HG03135 (cell line): ENCODE measurements at regions not wholly inside any gene's neighbourhood (a gene's known extent, or its start where the extent isn't known, plus 50 kb on each side); places are given as distances from the start of the nearest gene placed in this dataset.
A peak's percentile ranks its signal among the peaks of the same experiment; 100 is the strongest.
"Not testable (repeated sequence)": the region's sequence is repeated elsewhere in the genome, so short reads cannot be mapped to it uniquely, and the experiment has no call there.

ENCODE experiments used
- ATAC-seq: cut with Tn5 transposase; IDR thresholded peaks from one replicate; pipeline ENCODE4 v1.9.1; 2021; ENCODE audit warnings: mild to moderate bottlenecking, moderate library complexity; ENCODE audit not compliant: unreplicated experiment

- ATAC-seq, result no peak
These were observed 74.7 kb upstream of the PTPN1 start for GRCh38 chr20:50435397-50436051.

DNA sequence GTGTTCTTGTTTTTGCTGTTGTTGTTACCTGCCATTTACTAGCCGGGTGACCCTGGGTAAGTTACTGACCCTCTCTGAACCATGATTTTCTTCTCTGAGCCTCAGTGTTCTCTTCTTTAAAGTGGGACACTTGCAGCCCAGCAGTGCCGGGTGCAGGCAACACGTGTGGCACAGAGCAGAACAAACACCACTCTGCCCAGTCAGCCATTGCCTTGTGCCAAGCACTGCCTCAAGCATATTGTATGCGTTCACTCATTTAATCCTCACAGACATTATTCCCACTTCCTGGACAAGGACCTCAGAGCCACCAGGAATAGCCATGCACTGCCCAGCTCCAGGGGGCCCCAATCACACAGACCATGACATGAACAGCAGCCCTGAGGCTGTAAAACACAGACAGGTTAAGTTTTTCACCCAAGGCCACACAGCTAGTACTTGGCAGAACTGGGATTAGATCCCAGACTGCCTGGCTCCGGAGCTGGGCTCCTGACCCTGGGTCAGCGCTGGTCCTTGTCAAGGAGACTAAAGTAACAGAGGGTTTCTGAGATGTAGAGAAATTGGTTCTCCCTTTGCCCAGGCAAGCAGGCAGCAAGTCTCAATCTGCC lies 74.0 kb upstream of the PTPN1 start:
- no peak for ATAC-seq

DNA sequence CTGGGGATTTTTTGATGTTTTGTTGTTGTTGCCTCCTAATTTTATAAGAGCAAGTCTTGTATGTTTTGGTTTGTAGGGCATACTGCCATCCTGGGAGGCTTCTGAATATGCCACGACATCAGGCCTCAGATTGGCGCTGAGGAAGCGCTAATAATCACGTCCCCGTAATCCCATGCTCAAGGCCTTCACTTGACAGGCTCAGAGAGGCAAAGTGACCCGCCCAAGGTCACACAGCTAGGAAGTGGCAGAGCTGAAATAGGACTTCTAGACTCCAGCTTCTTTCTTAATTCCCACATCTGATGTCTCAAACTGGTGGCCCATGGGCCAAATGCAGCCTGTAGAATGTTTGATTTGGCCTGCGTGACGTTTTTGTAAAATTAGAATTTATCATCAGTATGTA lies 73.5 kb upstream of the PTPN1 start:
- ATAC-seq, result no peak

- no peak for ATAC-seq
These were observed 71.2 kb upstream of the PTPN1 start for GRCh38 chr20:50438986-50439407.

DNA sequence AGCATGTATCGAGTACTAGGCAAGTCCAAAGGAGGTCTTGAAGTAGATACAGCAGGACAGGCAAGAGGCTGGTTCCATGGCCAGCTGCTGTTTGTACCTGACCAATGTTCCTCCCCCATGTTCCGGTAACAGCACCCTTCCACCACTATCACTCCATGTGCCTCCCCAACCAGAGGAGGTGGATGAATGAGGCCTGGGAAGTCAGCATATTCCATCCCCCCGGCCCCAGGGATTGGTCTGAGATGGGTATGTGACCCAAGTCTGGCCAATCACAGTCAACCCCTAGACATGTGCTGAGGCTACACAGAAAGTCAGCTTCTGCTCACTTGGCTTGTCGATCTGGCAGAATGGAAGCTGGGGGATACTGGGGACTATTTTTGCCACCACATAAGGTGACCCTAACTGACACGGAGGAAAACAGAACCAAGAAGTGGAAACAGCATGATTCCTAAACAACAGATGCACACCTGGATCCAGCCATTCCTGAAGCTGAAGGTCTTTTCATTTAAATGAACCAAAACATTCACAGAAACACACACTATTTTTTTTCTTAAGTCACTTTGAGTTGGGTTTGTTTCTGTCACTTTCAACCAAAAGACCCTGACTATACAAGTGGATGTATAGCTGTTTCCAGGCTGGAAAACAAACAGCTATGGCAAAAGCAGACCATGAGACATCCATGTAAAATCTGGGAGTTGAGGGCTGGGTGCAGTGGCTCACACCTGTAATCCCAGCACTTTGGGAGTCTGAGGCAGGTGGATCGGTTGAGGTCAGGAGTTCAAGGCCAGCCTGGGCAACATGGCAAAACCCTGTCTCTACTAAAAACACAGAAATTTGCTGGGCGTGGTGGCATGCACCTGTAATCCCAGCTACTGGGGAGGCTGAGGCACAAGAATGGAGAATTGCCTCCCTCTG lies 70.4 kb upstream of the PTPN1 start:
- ATAC-seq, result no peak

DNA sequence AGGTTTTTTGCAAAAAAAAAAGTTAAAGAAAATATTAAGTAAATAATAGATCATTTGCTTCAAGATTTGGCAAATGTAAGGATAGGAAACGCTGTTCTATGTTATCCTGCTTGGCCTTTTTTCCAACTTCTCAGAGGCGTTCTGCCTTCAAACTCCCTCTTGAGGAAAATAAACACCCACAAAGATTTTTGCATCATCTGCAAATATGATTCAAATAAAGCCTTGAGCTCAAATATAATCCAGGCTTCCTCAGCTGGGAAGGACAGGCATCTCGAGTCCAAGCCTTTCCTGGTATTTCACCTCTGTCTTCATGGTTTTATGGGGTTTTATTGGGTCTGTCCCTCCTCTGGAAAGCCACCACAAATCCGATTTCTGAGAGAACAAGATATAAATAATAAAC lies 67.7 kb upstream of the PTPN1 start:
- no peak for ATAC-seq

GRCh38 chr20:50445354-50446151 lies 64.6 kb upstream of the PTPN1 start:
- ATAC-seq, result no peak

GRCh38 chr20:50446351-50447101 lies 63.7 kb upstream of the PTPN1 start:
- no peak for ATAC-seq

DNA sequence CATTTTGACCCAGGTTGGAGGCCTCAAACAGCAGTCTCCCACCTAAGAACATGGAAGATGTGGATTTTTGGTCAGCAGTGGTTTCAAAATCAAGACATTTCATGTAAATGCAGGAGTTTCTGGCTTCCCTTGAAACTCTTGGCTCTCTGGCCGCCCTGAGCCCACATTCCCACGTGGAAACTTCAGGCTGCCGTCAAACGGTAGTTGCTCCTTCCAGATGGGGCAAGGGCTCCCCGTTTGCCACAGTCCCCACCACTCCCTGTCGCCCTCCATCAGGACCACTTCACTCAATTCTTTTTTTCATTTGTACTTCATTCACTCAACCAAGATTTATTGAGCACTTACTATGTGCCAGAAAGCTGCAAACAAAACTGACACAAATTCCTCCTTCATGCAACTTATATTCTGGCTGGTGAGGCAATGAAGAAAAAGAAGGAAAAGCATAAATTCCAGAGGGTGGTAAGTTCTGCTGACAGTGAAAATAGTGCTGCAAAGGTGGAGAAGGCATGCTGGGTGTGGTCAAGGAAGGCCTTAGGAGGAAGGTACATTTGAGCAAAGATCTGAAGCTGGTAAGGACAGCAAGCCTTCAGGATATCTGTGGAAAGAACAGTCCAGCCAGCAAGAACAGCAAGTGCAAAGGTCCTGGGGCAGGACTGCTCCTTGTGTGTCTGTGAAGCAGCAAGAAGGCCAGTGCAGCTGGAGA lies 62.9 kb upstream of the PTPN1 start:
- no peak for ATAC-seq

- no peak for ATAC-seq
These were observed 62.4 kb upstream of the PTPN1 start for GRCh38 chr20:50447817-50448216.

DNA sequence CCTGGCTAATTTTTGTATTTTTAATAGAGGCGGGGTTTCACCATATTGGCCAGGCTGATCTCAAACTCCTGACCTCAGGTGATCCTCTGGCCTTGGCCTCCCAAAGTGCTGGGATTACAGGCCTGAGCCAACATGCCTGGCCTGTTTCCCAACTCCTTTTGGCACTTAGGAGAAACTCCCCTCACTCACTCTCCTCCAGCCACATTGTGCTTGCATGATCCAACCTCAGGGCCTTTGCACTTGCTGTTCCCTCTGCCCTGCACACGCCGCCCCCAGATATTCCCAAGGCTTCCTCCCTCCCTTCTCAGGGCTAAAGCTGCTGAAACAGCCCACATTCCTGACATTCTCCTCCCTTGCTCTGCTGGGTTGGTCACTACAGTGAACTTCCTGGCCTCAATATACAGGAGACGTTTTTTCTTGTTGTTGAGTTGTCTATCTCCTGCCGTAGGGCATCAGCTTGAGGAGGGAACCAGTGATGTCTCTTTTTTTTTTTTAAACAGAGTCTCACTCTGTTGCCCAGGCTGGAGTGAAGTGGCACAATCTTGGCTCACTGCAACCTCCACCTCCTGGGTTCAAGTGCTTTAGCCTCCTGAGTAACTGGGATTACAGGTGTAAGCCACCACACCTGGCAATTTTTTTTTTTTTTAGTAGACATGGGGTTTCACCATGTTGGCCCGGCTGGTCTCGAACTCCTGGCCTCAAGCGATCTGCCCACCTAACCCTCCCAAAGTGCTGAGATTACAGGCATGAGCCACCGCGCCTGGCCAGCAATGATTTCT lies 61.4 kb upstream of the PTPN1 start:
- ATAC-seq, result not testable (repeated sequence)

GRCh38 chr20:50449738-50450492 lies 60.3 kb upstream of the PTPN1 start:
- peak; percentile 45 for ATAC-seq

DNA sequence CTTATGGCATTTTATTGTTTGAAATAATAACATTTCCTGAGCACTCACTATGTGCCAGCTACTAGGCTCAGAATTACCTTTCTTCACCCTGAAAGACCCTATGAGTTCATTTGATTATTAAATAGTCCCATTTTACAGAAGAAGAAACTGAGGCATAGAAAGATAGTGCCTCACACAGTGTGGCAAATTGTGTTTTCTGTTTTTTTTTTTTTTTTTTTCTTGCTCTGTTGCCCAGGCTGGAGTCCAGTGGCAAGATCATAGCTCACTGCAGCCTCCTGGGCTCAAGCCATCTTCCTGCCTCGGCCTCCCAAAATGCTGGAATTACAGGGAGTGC lies 59.7 kb upstream of the PTPN1 start:
- ATAC-seq, result peak; percentile 6

- ATAC-seq, result peak; percentile 84
These were observed 59.1 kb upstream of the PTPN1 start for GRCh38 chr20:50450881-50451752.

- not testable (repeated sequence) for ATAC-seq
These were observed 58.3 kb upstream of the PTPN1 start for GRCh38 chr20:50451792-50452425.

- ATAC-seq, result no peak
These were observed 56.5 kb upstream of the PTPN1 start for GRCh38 chr20:50453533-50454244.
